GM19324 (cell line): ENCODE measurements at regions not wholly inside any gene's neighbourhood (a gene's known extent, or its start where the extent isn't known, plus 50 kb on each side); places are given as distances from the start of the nearest gene placed in this dataset.

ENCODE experiments used
- ATAC-seq: cut with Tn5 transposase; IDR thresholded peaks from one replicate; pipeline ENCODE4 v1.9.1; 2021; ENCODE audit warnings: mild to moderate bottlenecking, moderate library complexity; ENCODE audit not compliant: unreplicated experiment, low FRiP score

GRCh38 chr1:232452736-232453440 is 177.0 kb downstream of the SIPA1L2 start:
- ATAC-seq, result no peak

- ATAC-seq, result no peak
These were observed 177.8 kb downstream of the SIPA1L2 start for GRCh38 chr1:232452117-232452516.

- ATAC-seq, result no peak
These were observed 178.4 kb downstream of the SIPA1L2 start for GRCh38 chr1:232451506-232451905.

GRCh38 chr1:232450615-232451014 is 179.3 kb downstream of the SIPA1L2 start:
- ATAC-seq, result no peak

GRCh38 chr1:232447125-232447524 is 182.8 kb downstream of the SIPA1L2 start:
- ATAC-seq, result no peak

GRCh38 chr1:232445361-232446106 is 184.4 kb downstream of the SIPA1L2 start:
- ATAC-seq, result no peak

GRCh38 chr1:232443372-232443771 is 186.6 kb downstream of the SIPA1L2 start:
- ATAC-seq, result no peak

GRCh38 chr1:232441036-232441411 is 188.9 kb downstream of the SIPA1L2 start:
- ATAC-seq, result no peak

GRCh38 chr1:232440325-232441035 is 189.5 kb downstream of the SIPA1L2 start:
- no peak for ATAC-seq

GRCh38 chr1:232439011-232439410 is 190.9 kb downstream of the SIPA1L2 start:
- ATAC-seq, result no peak

GRCh38 chr1:232438476-232438875 is 191.5 kb downstream of the SIPA1L2 start:
- ATAC-seq, result no peak

GRCh38 chr1:232437510-232437909 is 192.4 kb downstream of the SIPA1L2 start:
- ATAC-seq, result no peak

GRCh38 chr1:232435729-232436128 is 194.2 kb downstream of the SIPA1L2 start:
- no peak for ATAC-seq

GRCh38 chr1:232432313-232432712 is 197.6 kb downstream of the SIPA1L2 start:
- no peak for ATAC-seq

- ATAC-seq, result no peak
These were observed 198.2 kb downstream of the SIPA1L2 start for GRCh38 chr1:232431748-232432147.

GRCh38 chr1:232431326-232431725 is 198.6 kb downstream of the SIPA1L2 start:
- ATAC-seq, result no peak

- no peak for ATAC-seq
These were observed 199.5 kb downstream of the SIPA1L2 start for GRCh38 chr1:232430467-232430866.

- ATAC-seq, result no peak
These were observed 201.0 kb downstream of the SIPA1L2 start for GRCh38 chr1:232428786-232429530.

- no peak for ATAC-seq
These were observed 201.8 kb downstream of the SIPA1L2 start for GRCh38 chr1:232428036-232428645.

- no peak for ATAC-seq
These were observed 203.1 kb downstream of the SIPA1L2 start for GRCh38 chr1:232426801-232427200.
